ENCODE measurements at regions not wholly inside any gene's neighbourhood (a gene's known extent, or its start where the extent isn't known, plus 50 kb on each side); places are given as distances from the start of the nearest gene placed in this dataset.

DNA sequence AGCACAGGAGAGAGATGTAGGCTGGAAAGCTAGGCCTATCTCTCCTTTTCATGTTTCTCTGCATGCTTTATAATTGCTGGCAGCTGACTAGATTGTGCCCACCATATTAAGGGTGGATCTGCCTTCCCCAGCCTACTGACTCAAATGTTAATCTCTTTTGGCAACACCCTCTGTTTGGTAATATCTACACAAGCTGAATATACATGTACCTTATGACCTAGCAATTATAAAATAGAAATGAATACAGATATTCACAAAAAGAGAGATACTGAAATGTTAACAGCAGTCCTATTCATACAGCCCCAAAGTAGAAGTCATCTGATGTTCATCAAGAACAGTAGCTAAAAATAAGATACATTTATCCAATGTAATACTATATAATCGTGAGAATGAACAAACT, 429.6 kb downstream of the EPM2A start:
- TF ChIP-seq, protein P1, sequence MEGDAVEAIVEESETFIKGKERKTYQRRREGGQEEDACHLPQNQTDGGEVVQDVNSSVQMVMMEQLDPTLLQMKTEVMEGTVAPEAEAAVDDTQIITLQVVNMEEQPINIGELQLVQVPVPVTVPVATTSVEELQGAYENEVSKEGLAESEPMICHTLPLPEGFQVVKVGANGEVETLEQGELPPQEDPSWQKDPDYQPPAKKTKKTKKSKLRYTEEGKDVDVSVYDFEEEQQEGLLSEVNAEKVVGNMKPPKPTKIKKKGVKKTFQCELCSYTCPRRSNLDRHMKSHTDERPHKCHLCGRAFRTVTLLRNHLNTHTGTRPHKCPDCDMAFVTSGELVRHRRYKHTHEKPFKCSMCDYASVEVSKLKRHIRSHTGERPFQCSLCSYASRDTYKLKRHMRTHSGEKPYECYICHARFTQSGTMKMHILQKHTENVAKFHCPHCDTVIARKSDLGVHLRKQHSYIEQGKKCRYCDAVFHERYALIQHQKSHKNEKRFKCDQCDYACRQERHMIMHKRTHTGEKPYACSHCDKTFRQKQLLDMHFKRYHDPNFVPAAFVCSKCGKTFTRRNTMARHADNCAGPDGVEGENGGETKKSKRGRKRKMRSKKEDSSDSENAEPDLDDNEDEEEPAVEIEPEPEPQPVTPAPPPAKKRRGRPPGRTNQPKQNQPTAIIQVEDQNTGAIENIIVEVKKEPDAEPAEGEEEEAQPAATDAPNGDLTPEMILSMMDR (IDR thresholded peaks at IDR 0.05), result no peak
- no peak for TF ChIP-seq POLR2A (IDR thresholded peaks at IDR 0.05)
- Histone ChIP-seq H3K36me3 (ENCODE audit: low read depth, missing control alignments) (no peaks in the 10 kb centered on the region), H3K27ac (no peak overlapping the region), H3K9me3 (no peaks in the 10 kb centered on the region), H3K4me1 (no peaks in the 10 kb centered on the region), H3K4me3 (no peak overlapping the region), H3K27me3 (no peaks in the 10 kb centered on the region)
- 86 to 96% methylated on average over 1 of the region's 1 CpG for WGBS, 2 donors
- DNase-seq, result no peak
- intact Hi-C loops (cut with DNase I; ENCODE audit: low total_unique reads), result no loop called here

DNA sequence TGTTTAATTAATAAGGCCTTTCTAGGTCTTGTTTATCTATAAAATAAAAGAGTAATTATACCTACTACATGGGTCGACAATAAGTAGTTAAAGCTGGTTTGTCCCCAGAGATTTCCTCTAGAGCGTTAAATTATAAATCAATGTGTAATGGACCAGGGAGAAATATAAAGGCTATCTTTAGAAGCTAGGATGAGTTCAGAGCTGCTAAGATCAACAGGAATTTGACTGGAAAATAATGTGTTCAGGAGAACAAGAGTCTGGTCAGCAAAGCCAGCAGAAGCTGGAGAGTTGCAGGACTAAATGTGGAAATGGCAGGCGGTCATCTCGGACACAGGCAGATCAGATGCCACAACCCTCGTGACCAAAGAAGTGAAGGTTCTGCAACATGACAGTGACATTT, 428.8 kb downstream of the EPM2A start:
- Histone ChIP-seq H3K9me3 (no peaks in the 10 kb centered on the region), H3K36me3 (ENCODE audit: low read depth, missing control alignments) (no peaks in the 10 kb centered on the region), H3K4me3 (no peak overlapping the region), H3K4me1 (no peaks in the 10 kb centered on the region), H3K27me3 (no peaks in the 10 kb centered on the region), H3K27ac (no peak overlapping the region)
- no peak for TF ChIP-seq POLR2A (IDR thresholded peaks at IDR 0.05)
- DNase-seq, result no peak
- intact Hi-C loops (cut with DNase I; ENCODE audit: low total_unique reads), result no loop called here
- 83 to 85% methylated on average over 5 of the region's 5 CpGs for WGBS, 2 donors

DNA sequence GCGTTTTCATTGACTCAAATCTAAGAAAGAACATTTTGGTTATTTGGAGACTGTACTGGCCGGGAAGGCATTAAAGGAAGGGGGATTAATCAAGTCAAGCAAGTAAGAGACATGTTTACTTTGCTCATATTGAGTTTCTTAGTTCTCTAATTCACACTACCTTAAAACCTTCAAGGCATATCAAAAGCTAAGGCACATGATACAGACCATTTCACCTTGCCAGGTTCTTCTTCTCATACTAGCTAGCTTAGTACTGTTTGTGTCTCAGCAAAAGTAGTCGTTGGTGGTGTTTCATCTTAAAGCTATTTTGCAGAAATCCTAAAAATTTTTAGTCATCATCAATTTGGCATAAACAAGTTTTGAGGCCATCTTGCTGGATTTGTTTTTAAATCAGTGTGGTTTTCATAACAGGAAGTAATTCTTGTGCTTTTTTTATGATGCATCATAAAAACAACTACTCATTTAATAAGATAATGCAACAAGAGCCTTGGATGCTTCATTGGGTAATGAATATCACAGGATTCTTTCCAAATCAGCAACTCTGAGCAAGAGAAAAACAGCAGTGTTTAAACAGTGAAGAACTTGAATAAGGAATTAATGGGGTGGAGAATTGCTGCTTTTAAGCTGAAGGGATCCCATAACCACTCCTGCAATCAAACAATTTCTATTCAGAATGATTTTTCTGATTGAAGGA, 425.3 kb downstream of the EPM2A start:
- Histone ChIP-seq H3K27ac (no peak overlapping the region), H3K9me3 (no peaks in the 10 kb centered on the region), H3K27me3 (no peaks in the 10 kb centered on the region), H3K4me1 (no peaks in the 10 kb centered on the region), H3K4me3 (no peak overlapping the region), H3K36me3 (ENCODE audit: low read depth, missing control alignments) (no peaks in the 10 kb centered on the region)
- TF ChIP-seq POLR2A (IDR thresholded peaks at IDR 0.05), result no peak
- TF ChIP-seq, protein P1 (IDR thresholded peaks at IDR 0.05), result no peak
- DNase-seq, result no peak
- 79 to 82% methylated on average over 3 of the region's 3 CpGs for WGBS, 2 donors
- intact Hi-C loops (cut with DNase I; ENCODE audit: low total_unique reads), result no loop called here

DNA sequence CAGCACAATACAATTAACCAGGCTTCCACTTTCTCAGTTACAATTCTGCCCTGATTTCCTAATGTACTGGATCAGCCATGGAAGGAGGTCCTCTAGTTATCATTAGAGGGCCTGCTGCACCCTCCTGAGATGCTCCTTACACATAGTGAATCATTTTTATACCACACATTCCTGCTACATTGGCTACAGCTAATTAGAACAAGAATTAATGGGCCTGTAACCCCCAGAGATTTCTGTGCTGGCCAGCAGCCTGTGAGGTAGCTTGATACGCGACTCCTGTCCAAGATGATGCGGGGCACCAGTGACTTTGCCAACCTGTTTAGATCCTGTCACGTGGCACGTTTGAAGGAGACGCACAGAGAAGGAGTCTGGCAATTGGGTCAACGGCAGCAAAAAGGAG, 422.8 kb downstream of the EPM2A start:
- intact Hi-C loops (cut with DNase I; ENCODE audit: low total_unique reads), result no loop called here
- no peaks in the 10 kb centered on the region for H3K27me3 ChIP-seq
- DNase-seq, result no peak
- no peaks in the 10 kb centered on the region for H3K36me3 ChIP-seq (ENCODE audit: low read depth, missing control alignments)
- no peak overlapping the region for H3K27ac ChIP-seq
- TF ChIP-seq, protein P1 (IDR thresholded peaks at IDR 0.05), result no peak
- TF ChIP-seq POLR2A (IDR thresholded peaks at IDR 0.05), result no peak
- H3K4me3 ChIP-seq, result no peak overlapping the region
- no peaks in the 10 kb centered on the region for H3K4me1 ChIP-seq
- no peaks in the 10 kb centered on the region for H3K9me3 ChIP-seq
- 93 to 94% methylated on average over 7 of the region's 7 CpGs for WGBS, 2 donors

DNA sequence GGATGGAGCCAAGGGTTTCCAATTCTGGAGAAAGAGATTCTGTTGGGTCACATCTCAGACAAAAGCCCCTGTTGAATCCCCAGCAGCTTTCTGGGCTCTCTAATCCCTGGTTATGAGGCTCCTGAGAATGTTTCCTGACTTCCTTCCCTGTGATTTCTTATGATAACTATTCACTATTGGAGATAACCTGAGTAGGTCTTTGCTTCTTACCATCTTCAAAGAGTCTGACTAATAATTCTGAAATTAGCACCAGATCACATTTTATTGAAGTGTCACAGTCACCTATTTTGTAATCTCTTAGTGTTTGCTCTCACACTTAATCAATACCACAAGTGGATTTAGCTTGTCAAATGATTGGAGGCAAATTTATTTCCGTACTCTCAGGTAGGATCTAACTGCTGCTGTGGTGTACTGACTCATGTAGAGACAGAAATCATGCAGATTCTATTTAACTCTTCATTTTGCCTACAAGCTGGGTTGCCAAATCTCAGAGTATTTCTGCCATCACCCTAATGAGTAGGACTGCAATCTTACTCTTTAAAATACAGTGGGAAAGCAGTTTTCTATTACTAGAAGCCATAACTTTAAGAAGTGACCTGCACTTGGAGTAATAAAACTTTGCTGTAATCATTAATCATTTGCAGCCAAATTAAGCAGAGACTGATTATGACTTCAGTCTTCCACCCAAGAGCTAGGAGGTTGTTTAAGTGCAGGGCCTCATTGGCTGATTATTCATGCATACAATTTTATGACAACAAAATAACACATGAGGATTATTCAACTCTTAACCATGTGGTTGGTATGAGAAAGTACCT, 422.1 kb downstream of the EPM2A start:
- Histone ChIP-seq H3K4me3 (no peak overlapping the region), H3K36me3 (ENCODE audit: low read depth, missing control alignments) (no peaks in the 10 kb centered on the region), H3K27me3 (no peaks in the 10 kb centered on the region), H3K4me1 (no peaks in the 10 kb centered on the region), H3K9me3 (no peaks in the 10 kb centered on the region), H3K27ac (no peak overlapping the region)
- intact Hi-C loops (cut with DNase I; ENCODE audit: low total_unique reads), result no loop called here
- DNase-seq, result no peak
- TF ChIP-seq POLR2A (IDR thresholded peaks at IDR 0.05), result no peak
- TF ChIP-seq, protein P1 (IDR thresholded peaks at IDR 0.05), result no peak
- WGBS, 2 donors, result 93 to 95% methylated on average over 1 of the region's 1 CpG
